ENCODE measurements at regions not wholly inside any gene's neighbourhood (a gene's known extent, or its start where the extent isn't known, plus 50 kb on each side); places are given as distances from the start of the nearest gene placed in this dataset.
"Not testable (repeated sequence)": the region's sequence is repeated elsewhere in the genome, so short reads cannot be mapped to it uniquely, and the experiment has no call there.

- no peak for DNase-seq (ENCODE audit: low spot score)
- intact Hi-C loops (cut with DNase I), result no loop called here
Measured at GRCh38 chr11:13160346-13160745, 117.2 kb upstream of the BMAL1 start.

DNA sequence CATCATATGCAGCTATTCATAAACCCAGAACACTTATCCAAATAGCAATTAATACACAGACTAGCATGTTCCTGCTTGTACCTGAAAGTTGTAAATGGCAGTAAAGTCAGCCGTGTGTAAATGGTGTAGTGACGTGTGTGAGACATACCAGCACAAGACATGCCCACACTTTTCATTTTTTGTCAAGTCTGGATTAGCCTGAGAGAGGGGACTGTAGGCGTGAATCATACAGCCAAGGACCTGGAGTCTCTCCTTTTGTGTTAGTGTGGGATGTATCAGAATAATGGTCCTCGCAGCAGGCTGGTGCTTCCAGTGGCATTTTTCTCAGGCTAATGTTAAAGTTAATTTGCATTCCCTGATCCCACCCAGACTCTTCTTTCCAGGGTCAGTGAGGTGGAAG, 116.8 kb upstream of the BMAL1 start:
- no peak for DNase-seq (ENCODE audit: low spot score)

GRCh38 chr11:13163158-13163557, 114.4 kb upstream of the BMAL1 start:
- intact Hi-C loops (cut with DNase I), result no loop called here

More for the DNA sequence above, 116.8 kb upstream of the BMAL1 start:
- intact Hi-C loops (cut with DNase I), result no loop called here

GRCh38 chr11:13166036-13166435, 111.6 kb upstream of the BMAL1 start:
- intact Hi-C loops (cut with DNase I), result no loop called here

More at GRCh38 chr11:13163158-13163557, 114.4 kb upstream of the BMAL1 start:
- DNase-seq (ENCODE audit: low spot score), result no peak

DNA sequence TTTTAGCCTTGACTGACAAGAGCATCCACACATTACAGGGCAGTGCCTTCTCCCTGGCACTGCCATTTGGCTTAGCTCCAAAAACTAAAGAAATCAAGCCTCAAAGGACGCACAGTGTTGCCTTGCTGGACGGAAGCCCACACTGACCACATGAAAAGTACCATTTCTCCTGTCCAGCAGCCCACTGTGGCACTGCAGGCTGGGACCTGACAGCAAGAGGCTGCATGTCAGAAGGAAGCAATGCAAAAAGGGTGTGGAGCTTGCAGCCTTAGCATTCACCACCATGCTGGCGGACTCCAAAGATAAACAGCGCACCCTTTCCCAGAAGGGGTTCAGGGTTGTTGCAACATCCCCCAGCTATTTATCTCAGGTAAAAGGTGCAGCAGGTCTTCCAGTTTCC, 109.3 kb upstream of the BMAL1 start:
- intact Hi-C loops (cut with DNase I), result no loop called here
- no peak for DNase-seq (ENCODE audit: low spot score)

More at GRCh38 chr11:13166036-13166435, 111.6 kb upstream of the BMAL1 start:
- no peak for DNase-seq (ENCODE audit: low spot score)

GRCh38 chr11:13169709-13170108, 107.9 kb upstream of the BMAL1 start:
- DNase-seq (ENCODE audit: low spot score), result no peak
- intact Hi-C loops (cut with DNase I), result no loop called here

- DNase-seq (ENCODE audit: low spot score), result no peak
- intact Hi-C loops (cut with DNase I), result no loop called here
Measured at GRCh38 chr11:13174090-13174489, 103.5 kb upstream of the BMAL1 start.

- intact Hi-C loops (cut with DNase I), result loop anchor here (5.0 kb wide), 1 partner anchor 221 kb away; no protein-coding TSS in a partner anchor
- DNase-seq (ENCODE audit: low spot score), result no peak
Measured at GRCh38 chr11:13183094-13183825, 94.3 kb upstream of the BMAL1 start.

DNA sequence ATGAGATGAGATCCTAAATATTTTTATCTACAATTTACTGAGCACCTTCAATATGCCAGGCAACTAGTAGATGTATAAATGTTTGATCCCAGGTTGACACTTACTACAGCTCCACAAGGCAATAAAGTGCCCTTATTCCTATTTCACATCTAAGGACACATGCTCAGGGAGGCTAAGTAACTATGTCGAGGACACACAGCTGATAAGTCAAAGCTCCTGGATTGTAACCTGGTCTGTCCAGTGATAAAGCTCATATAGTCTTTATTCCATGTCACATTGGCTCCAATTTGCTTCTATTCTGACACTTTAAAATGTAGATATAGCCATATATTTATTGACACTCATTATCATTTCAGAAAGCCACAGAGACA, 93.8 kb upstream of the BMAL1 start:
- intact Hi-C loops (cut with DNase I), result loop anchor here (5.0 kb wide), 1 partner anchor 222 kb away; no protein-coding TSS in a partner anchor
- DNase-seq (ENCODE audit: low spot score), result no peak

GRCh38 chr11:13184295-13184794, 93.2 kb upstream of the BMAL1 start:
- intact Hi-C loops (cut with DNase I), result loop anchor here (5.0 kb wide), 1 partner anchor 222 kb away; no protein-coding TSS in a partner anchor

GRCh38 chr11:13188179-13188578, 89.4 kb upstream of the BMAL1 start:
- intact Hi-C loops (cut with DNase I), result no loop called here
- no peak for DNase-seq (ENCODE audit: low spot score)

More at GRCh38 chr11:13184295-13184794, 93.2 kb upstream of the BMAL1 start:
- no peak for DNase-seq (ENCODE audit: low spot score)

DNA sequence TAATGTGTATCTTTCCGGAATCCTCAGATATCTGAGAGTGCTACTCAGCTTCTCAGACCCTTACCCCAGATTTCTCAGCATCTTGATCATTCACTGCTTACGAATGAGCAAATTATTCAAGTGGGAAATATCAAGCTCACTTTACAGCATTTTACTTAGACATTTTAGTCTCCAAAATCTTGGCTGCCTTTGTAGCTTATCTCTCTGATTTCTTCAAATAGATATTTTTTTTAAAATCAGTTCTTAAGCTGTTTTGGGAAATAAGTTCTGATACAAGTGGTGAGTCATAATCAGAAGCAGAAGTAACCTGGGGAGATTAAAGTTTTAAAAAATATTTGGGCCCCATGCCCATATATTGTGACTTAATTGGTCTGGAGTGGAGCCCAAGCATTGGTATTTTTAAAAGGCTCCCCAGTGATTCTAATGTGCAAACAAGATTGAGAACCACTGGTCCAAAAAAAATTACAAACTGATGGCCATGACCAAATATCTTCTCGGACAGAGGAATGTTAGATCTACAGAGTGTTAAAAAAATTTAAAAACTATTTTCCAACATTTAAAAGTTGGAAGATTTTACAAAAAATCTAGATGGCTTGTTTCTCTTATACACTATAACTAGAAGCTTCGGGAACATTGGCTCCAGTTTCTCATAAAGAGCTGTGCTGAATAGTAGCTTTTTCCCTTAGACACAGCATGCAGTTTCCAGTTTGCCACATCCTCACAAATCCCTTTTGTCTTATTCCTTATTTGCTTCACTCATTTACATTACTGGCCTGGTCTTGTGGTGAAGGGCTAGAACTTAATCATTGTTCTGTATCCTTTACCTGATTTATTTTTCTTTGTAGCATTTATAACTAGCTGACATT, 87.8 kb upstream of the BMAL1 start:
- intact Hi-C loops (cut with DNase I), result no loop called here
- DNase-seq (ENCODE audit: low spot score), result no peak

DNA sequence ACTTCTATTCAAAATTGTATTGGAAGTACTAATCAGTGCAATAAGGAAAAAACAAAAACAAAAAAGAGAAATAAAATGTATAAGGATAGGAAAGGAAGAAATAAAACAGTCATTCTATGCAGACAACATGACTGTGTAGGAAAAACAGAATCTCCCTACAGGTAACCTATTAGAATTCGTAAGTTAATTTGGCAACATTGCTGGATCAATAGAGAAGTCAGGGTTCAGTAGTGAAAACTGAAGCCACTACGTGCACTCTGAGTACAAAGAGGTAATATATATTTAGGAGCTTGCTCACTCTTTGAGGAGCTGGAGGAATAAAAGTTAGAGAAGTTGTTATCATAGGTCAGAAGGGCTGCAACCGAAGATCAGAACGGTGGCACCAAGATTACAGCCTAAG, 84.0 kb upstream of the BMAL1 start:
- intact Hi-C loops (cut with DNase I), result no loop called here
- DNase-seq (ENCODE audit: low spot score), result no peak

DNA sequence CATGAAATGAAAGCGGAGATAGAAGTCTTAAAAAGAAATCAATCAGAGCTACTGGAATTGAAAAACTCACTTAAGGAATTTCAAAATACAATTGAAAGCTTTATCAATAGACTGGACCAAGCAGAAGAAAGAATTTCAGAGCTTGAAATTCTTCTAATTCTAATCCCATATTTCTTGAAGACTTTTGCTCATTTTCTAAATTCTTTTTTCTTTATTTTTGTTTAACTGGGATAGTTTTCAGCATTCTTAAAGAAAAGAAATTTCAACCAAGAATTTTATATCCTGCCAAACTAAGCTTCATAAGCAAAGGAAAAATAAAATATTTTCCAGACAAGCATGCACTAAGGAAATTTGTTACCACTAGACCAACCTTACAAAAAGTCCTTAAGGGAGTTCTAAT, 80.2 kb upstream of the BMAL1 start:
- intact Hi-C loops (cut with DNase I); DNase-seq (ENCODE audit: low spot score): not testable (repeated sequence)

- no peak for DNase-seq (ENCODE audit: low spot score)
- intact Hi-C loops (cut with DNase I), result loop anchor here (5.0 kb wide), 1 partner anchor 57 kb away; no protein-coding TSS in a partner anchor
Measured at GRCh38 chr11:13205486-13205885, 72.1 kb upstream of the BMAL1 start.

DNA sequence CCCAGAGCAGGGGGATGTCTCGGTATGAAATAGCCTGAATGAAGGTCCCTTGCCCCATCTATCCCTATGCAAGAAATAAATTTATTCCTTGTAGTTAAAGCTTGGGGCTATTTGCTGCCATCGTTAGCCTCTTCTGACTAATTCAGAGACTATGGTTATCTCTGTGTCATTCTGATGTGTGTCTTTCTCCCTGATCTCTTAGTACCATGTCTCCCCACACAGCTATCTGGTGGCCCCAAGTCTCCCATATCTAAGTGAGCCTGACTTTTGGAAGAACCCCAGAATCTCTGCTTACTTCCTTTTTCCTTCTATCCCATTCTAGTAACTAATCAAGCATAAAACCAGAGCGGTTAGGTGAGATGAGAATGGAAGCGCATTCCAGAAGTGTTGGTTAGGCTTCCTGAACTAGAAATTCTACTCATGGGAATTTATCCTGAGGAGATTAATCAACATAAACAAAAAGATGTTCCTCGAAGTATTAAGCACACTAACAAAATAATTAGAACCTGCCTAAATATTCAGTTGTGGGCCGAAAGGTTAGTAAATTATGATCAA, 71.4 kb upstream of the BMAL1 start:
- intact Hi-C loops (cut with DNase I), result loop anchor here (5.0 kb wide), 1 partner anchor 56 kb away; no protein-coding TSS in a partner anchor
- no peak for DNase-seq (ENCODE audit: low spot score)

GRCh38 chr11:13207270-13207664, 70.3 kb upstream of the BMAL1 start:
- intact Hi-C loops (cut with DNase I), result loop anchor here (5.0 kb wide), 1 partner anchor 55 kb away; no protein-coding TSS in a partner anchor
- DNase-seq (ENCODE audit: low spot score), result no peak

- intact Hi-C loops (cut with DNase I), result loop anchor here (2.0 to 5.0 kb wide), 2 partner anchors 54 to 131 kb away; no protein-coding TSS in a partner anchor
- DNase-seq (ENCODE audit: low spot score), result no peak
Measured at GRCh38 chr11:13207665-13208594, 69.7 kb upstream of the BMAL1 start.

DNA sequence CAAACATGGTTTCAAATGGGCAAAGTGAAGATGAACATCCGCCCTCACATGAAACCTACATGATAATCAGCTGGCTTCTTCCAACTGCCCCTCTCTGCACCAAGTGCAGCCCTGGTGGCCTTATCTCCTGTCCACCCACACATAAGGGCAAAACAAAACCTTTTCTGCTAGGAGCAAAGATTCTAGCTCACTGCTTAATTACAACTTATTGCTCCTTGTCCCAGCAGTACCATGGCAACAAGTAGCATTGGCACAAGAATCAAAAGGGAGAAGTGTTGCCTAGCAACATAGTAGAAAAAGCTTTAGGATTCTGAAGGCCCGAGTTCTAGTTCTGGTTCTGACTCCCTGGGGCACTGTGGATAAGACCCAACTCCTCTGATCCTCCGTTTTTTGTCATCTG, 68.7 kb upstream of the BMAL1 start:
- DNase-seq (ENCODE audit: low spot score), result no peak
- intact Hi-C loops (cut with DNase I), result loop anchor here (2.0 to 5.0 kb wide), 2 partner anchors 53 to 130 kb away; no protein-coding TSS in a partner anchor
